Astrocyte of the spinal cord (primary cell): ENCODE measurements at regions not wholly inside any gene's neighbourhood (a gene's known extent, or its start where the extent isn't known, plus 50 kb on each side); places are given as distances from the start of the nearest gene placed in this dataset.
A peak's percentile ranks its signal among the peaks of the same experiment; 100 is the strongest.

Source experiments
- DNase-seq: peaks from one replicate; pipeline ENCODE4 v3.0.0; 2011; ENCODE audit warnings: low read depth, low spot score
- H3K4me3 ChIP-seq: 2 replicates; pipeline ENCODE4 v1.5.1; 2011; ENCODE audit warnings: low read depth, mild to moderate bottlenecking, low read length, moderate library complexity
- in situ Hi-C: cut with HindIII; loops from 2 replicates; pipeline ENCODE4 v1.10.0; 2017; ENCODE audit warnings: low sequenced_read_pairs
- TF ChIP-seq, protein P1 (sequence below): IDR thresholded peaks from 2 replicates; pipeline ENCODE4 v1.5.1; 2012; ENCODE audit warnings: low read depth, mild to moderate bottlenecking, low read length, inconsistent platforms

GRCh38 chrX:95218976-95219375 is 1465.7 kb upstream of the DIAPH2 start:
- TF ChIP-seq, protein P1, sequence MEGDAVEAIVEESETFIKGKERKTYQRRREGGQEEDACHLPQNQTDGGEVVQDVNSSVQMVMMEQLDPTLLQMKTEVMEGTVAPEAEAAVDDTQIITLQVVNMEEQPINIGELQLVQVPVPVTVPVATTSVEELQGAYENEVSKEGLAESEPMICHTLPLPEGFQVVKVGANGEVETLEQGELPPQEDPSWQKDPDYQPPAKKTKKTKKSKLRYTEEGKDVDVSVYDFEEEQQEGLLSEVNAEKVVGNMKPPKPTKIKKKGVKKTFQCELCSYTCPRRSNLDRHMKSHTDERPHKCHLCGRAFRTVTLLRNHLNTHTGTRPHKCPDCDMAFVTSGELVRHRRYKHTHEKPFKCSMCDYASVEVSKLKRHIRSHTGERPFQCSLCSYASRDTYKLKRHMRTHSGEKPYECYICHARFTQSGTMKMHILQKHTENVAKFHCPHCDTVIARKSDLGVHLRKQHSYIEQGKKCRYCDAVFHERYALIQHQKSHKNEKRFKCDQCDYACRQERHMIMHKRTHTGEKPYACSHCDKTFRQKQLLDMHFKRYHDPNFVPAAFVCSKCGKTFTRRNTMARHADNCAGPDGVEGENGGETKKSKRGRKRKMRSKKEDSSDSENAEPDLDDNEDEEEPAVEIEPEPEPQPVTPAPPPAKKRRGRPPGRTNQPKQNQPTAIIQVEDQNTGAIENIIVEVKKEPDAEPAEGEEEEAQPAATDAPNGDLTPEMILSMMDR = no peak
- no peak overlapping the region for H3K4me3 ChIP-seq
- DNase-seq = no peak
- in situ Hi-C loops = no loop called here

DNA sequence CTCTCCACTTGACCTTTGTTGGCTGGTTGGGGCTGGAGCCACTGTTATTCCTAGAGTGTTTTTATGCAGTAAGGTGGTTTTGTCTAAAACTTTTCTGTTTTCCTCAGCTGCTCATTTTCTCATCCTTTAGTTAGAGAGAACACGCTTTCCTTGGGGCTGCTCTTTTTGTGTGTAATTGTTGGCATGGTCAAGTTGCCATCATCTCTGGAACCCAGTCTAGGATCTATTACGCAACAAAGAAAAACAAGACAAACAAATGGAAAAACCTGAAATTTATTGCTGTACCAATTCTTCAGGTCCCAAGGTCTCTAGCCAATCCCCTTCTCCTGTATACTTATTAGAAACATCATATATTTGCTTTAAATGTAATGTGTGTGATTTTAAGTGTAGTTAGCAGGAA is 1436.3 kb upstream of the DIAPH2 start:
- in situ Hi-C loops = no loop called here
- no peak overlapping the region for H3K4me3 ChIP-seq
- TF ChIP-seq, protein P1 = no peak
- DNase-seq = no peak

DNA sequence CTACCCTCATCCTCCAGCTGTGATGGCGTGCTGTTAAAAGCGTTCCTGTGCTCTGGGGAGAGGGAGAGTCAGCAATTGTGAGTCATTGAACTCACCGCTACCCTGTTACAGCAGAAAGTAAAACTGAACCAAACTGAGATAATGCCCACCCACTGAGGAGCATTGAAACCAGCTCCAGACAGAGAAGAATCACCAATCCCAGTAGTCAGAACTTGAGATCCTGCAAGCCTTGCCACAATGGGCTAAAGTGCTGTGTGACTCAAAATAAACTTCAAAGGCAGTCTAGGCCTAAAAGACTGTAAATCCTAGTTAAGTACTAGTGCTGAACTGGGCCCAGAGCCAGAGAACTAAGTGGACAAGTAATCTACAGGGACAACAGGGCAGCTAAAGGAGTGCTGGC is 1394.2 kb upstream of the DIAPH2 start:
- no peak overlapping the region for H3K4me3 ChIP-seq
- in situ Hi-C loops = no loop called here
- peak; percentile 21 for DNase-seq
- TF ChIP-seq, protein P1 = no peak

GRCh38 chrX:95291561-95291960 is 1393.1 kb upstream of the DIAPH2 start:
- in situ Hi-C loops = no loop called here
- TF ChIP-seq, protein P1 = no peak
- no peak overlapping the region for H3K4me3 ChIP-seq
- DNase-seq = no peak

DNA sequence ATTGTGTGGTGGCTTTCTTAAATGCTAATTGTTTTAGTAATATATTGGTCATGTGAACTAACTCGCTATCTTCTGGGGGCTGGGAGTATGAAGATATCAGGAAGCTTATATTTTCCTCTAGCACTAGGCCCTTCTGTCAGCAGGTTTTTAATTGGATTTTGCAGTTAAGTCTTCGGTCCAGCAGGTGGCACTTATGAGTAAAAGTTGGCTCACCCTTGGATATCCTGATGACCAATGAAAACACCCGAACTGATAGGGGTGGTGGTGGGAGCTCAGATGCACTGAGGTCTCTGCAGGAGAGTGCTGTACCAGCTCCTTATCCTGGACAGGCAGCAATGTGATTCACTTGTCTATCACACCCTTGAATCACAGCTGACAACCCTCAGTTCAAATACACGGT is 1365.8 kb upstream of the DIAPH2 start:
- no peak for DNase-seq

DNA sequence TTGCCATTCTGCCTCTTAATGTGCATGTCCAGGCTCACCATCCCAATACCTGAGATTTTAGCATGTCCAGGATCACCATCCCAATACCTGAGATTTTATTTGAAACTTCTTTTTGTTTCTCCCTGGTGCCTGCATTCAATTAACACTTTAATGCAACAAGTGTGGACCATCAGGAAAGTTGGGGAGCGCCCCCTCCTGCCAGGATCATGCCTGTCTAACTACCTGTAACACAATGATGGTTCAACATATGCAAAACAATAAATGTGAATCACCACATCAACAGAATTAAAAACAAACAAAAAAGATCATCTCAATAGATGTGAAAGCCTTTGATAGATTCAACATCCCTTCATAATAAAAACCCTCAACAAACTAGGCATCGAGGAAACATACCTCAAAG is 1359.5 kb upstream of the DIAPH2 start:
- in situ Hi-C loops = no loop called here
- no peak for DNase-seq
- TF ChIP-seq, protein P1 = no peak
- H3K4me3 ChIP-seq = no peak overlapping the region

More for the DNA sequence above, 1365.8 kb upstream of the DIAPH2 start:
- in situ Hi-C loops = no loop called here
- TF ChIP-seq, protein P1 = peak; percentile 17
- H3K4me3 ChIP-seq = no peak overlapping the region

- no peak for DNase-seq
- TF ChIP-seq, protein P1 = no peak
- no peak overlapping the region for H3K4me3 ChIP-seq
- in situ Hi-C loops = no loop called here
Observed at GRCh38 chrX:95330292-95330691, 1354.3 kb upstream of the DIAPH2 start.
